DOHH2 (cell line): ENCODE measurements at regions not wholly inside any gene's neighbourhood (a gene's known extent, or its start where the extent isn't known, plus 50 kb on each side); places are given as distances from the start of the nearest gene placed in this dataset.

ENCODE experiments used
- CTCF ChIP-seq: fragments of 200-600 bp; sonication (generic); IDR thresholded peaks from one replicate; pipeline ENCODE4 v1.5.1; 2014; ENCODE audit warnings: antibody characterized with exemption, mild to moderate bottlenecking, low read depth, low read length; ENCODE audit not compliant: poor library complexity, severe bottlenecking
- EZH2phosphoT487 ChIP-seq: fragments of 200-600 bp; sonication (generic); IDR thresholded peaks from 2 replicates; pipeline ENCODE4 v1.6.1; 2017; ENCODE audit warnings: borderline replicate concordance, mild to moderate bottlenecking, antibody characterized with exemption, low read length, moderate library complexity, mixed read lengths

DNA sequence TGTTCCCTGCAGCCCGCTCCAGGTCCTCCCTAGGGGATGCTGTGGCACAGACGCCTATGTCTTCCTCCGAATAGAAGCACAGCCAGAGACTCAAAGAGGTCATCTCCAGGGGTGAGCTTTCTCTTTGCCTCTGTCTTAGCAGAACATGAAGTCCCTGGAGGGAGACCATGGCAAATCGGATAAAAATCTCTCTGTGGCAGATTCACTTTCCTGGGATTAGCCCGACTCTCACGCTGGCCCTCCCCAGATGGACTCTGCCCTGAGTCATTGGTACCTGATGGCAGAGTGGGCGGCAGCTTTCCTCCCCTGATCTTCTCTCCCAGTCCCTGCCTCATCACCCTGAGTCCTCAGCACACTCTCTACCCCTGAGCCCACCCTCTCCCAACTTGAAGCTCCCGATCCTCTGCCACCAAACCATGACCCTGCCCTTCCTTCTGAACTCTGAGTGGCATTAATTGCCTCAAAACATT lies 58.0 kb upstream of the CCDC167 start:
- TF ChIP-seq CTCF (no peak), EZH2phosphoT487 (0 out of 2 replicates have a peak, but pooled peaks have one; percentile 61)
